Liver (tissue), 3 donors: ENCODE measurements at regions not wholly inside any gene's neighbourhood (a gene's known extent, or its start where the extent isn't known, plus 50 kb on each side); places are given as distances from the start of the nearest gene placed in this dataset.

Experiments
- ATF3 ChIP-seq: IDR thresholded peaks from 2 replicates; pipeline ENCODE4 v1.6.1; 2016; ENCODE audit warnings: antibody characterized with exemption
- CTCF ChIP-seq: fragments of 150-350 bp; IDR thresholded peaks from 2 replicates; pipeline ENCODE4 v1.5.1; 2017; ENCODE audit warnings: improper control_type of control experiment, low read depth, low read length; ENCODE audit not compliant: missing input control
- EGR1 ChIP-seq, 2 donors: IDR thresholded peaks; 2 replicates each; pipeline ENCODE4 v1.6.1; 2016 to 2018; ENCODE audit warnings: antibody characterized with exemption in 2 of 2, low read depth in 2 of 2
- FOXA1 ChIP-seq: IDR thresholded peaks from 2 replicates; pipeline ENCODE4 v1.6.1; 2016; ENCODE audit warnings: antibody characterized with exemption
- GABPA ChIP-seq, 2 donors: IDR thresholded peaks in 1 of 2; conservative IDR thresholded peaks in 1 of 2; 2 replicates each; pipeline ENCODE4 v1.6.1; 2016; ENCODE audit warnings: antibody characterized with exemption in 2 of 2, mild to moderate bottlenecking in 1 of 2, moderate library complexity in 1 of 2
- JUND ChIP-seq, 2 donors: IDR thresholded peaks; 2 replicates each; pipeline ENCODE4 v1.6.1; 2016; ENCODE audit warnings: antibody characterized with exemption in 2 of 2
- MAX ChIP-seq: IDR thresholded peaks from 2 replicates; pipeline ENCODE4 v1.6.1; 2016; ENCODE audit warnings: antibody characterized with exemption
- SP1 ChIP-seq: IDR thresholded peaks from 2 replicates; pipeline ENCODE4 v1.6.1; 2018; ENCODE audit warnings: antibody characterized with exemption, mild to moderate bottlenecking
- TF ChIP-seq, protein P1 (sequence below): IDR thresholded peaks from 2 replicates; pipeline ENCODE4 v1.6.1; 2016; ENCODE audit warnings: antibody characterized with exemption, mild to moderate bottlenecking
- donor health status: healthy.
- donor health status: healthy.

GRCh38 chr16:63311313-63311712, 1275.1 kb upstream of the CDH8 start:
- no peak for TF ChIP-seq CTCF
- TF ChIP-seq, protein P1, sequence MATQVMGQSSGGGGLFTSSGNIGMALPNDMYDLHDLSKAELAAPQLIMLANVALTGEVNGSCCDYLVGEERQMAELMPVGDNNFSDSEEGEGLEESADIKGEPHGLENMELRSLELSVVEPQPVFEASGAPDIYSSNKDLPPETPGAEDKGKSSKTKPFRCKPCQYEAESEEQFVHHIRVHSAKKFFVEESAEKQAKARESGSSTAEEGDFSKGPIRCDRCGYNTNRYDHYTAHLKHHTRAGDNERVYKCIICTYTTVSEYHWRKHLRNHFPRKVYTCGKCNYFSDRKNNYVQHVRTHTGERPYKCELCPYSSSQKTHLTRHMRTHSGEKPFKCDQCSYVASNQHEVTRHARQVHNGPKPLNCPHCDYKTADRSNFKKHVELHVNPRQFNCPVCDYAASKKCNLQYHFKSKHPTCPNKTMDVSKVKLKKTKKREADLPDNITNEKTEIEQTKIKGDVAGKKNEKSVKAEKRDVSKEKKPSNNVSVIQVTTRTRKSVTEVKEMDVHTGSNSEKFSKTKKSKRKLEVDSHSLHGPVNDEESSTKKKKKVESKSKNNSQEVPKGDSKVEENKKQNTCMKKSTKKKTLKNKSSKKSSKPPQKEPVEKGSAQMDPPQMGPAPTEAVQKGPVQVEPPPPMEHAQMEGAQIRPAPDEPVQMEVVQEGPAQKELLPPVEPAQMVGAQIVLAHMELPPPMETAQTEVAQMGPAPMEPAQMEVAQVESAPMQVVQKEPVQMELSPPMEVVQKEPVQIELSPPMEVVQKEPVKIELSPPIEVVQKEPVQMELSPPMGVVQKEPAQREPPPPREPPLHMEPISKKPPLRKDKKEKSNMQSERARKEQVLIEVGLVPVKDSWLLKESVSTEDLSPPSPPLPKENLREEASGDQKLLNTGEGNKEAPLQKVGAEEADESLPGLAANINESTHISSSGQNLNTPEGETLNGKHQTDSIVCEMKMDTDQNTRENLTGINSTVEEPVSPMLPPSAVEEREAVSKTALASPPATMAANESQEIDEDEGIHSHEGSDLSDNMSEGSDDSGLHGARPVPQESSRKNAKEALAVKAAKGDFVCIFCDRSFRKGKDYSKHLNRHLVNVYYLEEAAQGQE, result no peak
- TF ChIP-seq SP1, result no peak
- no peak for TF ChIP-seq EGR1 (IDR thresholded peaks at IDR 0.05; ENCODE audit: low read depth in 2 of 2)
- TF ChIP-seq ATF3, result no peak
- no peak for TF ChIP-seq MAX
- TF ChIP-seq GABPA (IDR thresholded peaks at IDR 0.05 in 1 of 2, conservative IDR thresholded peaks at IDR 0.05 in 1 of 2), result no peak
- TF ChIP-seq FOXA1, result no peak
- no peak for TF ChIP-seq JUND (IDR thresholded peaks at IDR 0.05)
